PC-3 (cell line): ENCODE measurements at regions not wholly inside any gene's neighbourhood (a gene's known extent, or its start where the extent isn't known, plus 50 kb on each side); places are given as distances from the start of the nearest gene placed in this dataset.
A peak's percentile ranks its signal among the peaks of the same experiment; 100 is the strongest.

Experiments used
- EZH2 ChIP-seq: fragments of 300-600 bp; sonication (generic); IDR thresholded peaks from one replicate; pipeline ENCODE4 v1.6.1; 2017; ENCODE audit warnings: antibody characterized with exemption, mild to moderate bottlenecking, low read length; ENCODE audit not compliant: unreplicated experiment
- TF ChIP-seq, protein P1 (sequence below): fragments of 300-600 bp; sonication (generic); conservative IDR thresholded peaks from 2 replicates; pipeline ENCODE4 v1.5.1; 2017; ENCODE audit warnings: antibody characterized with exemption, low read depth, mild to moderate bottlenecking, low read length

DNA sequence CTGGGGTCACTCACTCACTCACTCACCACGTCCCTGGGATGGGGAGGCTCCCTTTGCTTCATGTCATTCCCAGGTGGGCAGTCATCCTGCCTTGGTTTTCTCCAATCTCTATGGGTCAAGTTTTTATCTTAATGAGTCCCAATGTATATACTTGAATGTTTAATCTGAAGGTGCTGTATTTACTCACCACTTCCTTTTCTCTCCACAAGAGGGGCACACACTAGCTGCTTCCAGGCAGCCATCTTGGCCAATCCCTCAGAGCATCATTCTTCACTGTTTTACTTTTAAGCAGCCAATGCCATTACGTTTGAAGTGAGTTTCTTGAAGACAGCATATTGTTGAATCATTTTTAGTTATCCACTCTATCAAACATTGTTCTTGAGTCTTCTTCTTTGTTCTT, 153.4 kb upstream of the ARSJ start:
- TF ChIP-seq, protein P1, sequence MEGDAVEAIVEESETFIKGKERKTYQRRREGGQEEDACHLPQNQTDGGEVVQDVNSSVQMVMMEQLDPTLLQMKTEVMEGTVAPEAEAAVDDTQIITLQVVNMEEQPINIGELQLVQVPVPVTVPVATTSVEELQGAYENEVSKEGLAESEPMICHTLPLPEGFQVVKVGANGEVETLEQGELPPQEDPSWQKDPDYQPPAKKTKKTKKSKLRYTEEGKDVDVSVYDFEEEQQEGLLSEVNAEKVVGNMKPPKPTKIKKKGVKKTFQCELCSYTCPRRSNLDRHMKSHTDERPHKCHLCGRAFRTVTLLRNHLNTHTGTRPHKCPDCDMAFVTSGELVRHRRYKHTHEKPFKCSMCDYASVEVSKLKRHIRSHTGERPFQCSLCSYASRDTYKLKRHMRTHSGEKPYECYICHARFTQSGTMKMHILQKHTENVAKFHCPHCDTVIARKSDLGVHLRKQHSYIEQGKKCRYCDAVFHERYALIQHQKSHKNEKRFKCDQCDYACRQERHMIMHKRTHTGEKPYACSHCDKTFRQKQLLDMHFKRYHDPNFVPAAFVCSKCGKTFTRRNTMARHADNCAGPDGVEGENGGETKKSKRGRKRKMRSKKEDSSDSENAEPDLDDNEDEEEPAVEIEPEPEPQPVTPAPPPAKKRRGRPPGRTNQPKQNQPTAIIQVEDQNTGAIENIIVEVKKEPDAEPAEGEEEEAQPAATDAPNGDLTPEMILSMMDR: peak; percentile 50
- TF ChIP-seq EZH2: no peak
